ENCODE measurements at regions not wholly inside any gene's neighbourhood (a gene's known extent, or its start where the extent isn't known, plus 50 kb on each side); places are given as distances from the start of the nearest gene placed in this dataset.

DNA sequence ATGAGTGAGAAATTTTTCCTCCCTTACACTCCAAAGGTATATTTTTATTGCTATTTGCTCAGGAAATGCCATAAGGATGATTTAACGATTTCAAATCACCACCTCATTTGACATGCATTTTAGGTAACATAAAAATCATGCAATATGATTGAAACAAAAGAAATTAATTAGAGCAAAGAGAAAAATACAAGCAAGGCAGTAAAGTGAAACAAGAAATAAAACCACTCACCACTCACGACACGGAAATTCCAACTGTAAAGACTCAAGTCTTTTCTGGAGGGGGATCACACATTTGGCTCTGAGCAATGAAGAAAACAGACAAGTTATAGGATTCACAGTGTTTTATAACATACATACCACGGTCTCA lies 86.8 kb upstream of the ARHGAP29 start:
- H3K36me3 ChIP-seq (ENCODE audit: control insufficient read depth in 2 of 2, insufficient read depth in 1 of 2, low read length in 2 of 2) = no peaks in the 10 kb centered on the region
- ChIA-PET POLR2A (no interaction called here), CTCF (interaction anchor here (0.6 to 4.0 kb wide), 2 partner anchors 11 to 96 kb away, joined by 3 to 34 read pairs; no protein-coding TSS in a partner anchor)
- peaks cover 31% of the 10 kb centered on the region for H3K4me1 ChIP-seq (ENCODE audit: control insufficient read depth, insufficient read depth, low read length)
- H3K4me3 ChIP-seq (ENCODE audit: low read depth, low read length) = no peak overlapping the region
- H3K27ac ChIP-seq (ENCODE audit: extremely low read depth, low read depth, low read length) = no peak overlapping the region
- TF ChIP-seq TRIM28 (IDR thresholded peaks at IDR 0.05; ENCODE audit: borderline replicate concordance, low read length) (no peak), ZNF37A (tag by site-specific recombination; IDR thresholded peaks at IDR 0.05) (no peak), SP2 (tag by site-specific recombination; IDR thresholded peaks at IDR 0.05) (no peak), MYNN (tag by site-specific recombination; IDR thresholded peaks at IDR 0.05; ENCODE audit: borderline replicate concordance) (no peak), ZFP69B (tag by site-specific recombination; IDR thresholded peaks at IDR 0.05) (no peak), ZFHX2 (tag by site-specific recombination; conservative IDR thresholded peaks at IDR 0.05) (no peak), ZNF366 (tag by site-specific recombination; conservative IDR thresholded peaks at IDR 0.05) (0 out of 2 replicates have a peak, but pooled peaks have one; percentile 21), ZXDB (tag by site-specific recombination; IDR thresholded peaks at IDR 0.05) (no peak), WT1 (tag by site-specific recombination; IDR thresholded peaks at IDR 0.05) (peak; percentile 41; the same call in 1 of the 2 replicates), ZEB2 (tag by site-specific recombination; IDR thresholded peaks at IDR 0.05) (no peak), IKZF3 (tag by site-specific recombination; IDR thresholded peaks at IDR 0.05) (0 out of 2 replicates have a peak, but pooled peaks have one; percentile 43)
- TF ChIP-seq, protein P1, sequence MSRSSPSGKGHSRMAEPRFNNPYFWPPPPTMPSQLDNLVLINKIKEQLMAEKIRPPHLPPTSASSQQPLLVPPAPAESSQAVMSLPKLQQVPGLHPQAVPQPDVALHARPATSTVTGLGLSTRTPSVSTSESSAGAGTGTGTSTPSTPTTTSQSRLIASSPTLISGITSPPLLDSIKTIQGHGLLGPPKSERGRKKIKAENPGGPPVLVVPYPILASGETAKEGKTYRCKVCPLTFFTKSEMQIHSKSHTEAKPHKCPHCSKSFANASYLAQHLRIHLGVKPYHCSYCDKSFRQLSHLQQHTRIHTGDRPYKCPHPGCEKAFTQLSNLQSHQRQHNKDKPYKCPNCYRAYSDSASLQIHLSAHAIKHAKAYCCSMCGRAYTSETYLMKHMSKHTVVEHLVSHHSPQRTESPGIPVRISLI (tag by site-specific recombination; IDR thresholded peaks at IDR 0.05) = peak; percentile 12; the same call in 1 of the 2 replicates
- TF ChIP-seq, protein P2, sequence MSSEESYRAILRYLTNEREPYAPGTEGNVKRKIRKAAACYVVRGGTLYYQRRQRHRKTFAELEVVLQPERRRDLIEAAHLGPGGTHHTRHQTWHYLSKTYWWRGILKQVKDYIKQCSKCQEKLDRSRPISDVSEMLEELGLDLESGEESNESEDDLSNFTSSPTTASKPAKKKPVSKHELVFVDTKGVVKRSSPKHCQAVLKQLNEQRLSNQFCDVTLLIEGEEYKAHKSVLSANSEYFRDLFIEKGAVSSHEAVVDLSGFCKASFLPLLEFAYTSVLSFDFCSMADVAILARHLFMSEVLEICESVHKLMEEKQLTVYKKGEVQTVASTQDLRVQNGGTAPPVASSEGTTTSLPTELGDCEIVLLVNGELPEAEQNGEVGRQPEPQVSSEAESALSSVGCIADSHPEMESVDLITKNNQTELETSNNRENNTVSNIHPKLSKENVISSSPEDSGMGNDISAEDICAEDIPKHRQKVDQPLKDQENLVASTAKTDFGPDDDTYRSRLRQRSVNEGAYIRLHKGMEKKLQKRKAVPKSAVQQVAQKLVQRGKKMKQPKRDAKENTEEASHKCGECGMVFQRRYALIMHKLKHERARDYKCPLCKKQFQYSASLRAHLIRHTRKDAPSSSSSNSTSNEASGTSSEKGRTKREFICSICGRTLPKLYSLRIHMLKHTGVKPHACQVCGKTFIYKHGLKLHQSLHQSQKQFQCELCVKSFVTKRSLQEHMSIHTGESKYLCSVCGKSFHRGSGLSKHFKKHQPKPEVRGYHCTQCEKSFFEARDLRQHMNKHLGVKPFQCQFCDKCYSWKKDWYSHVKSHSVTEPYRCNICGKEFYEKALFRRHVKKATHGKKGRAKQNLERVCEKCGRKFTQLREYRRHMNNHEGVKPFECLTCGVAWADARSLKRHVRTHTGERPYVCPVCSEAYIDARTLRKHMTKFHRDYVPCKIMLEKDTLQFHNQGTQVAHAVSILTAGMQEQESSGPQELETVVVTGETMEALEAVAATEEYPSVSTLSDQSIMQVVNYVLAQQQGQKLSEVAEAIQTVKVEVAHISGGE (tag by site-specific recombination; conservative IDR thresholded peaks at IDR 0.05; ENCODE audit: low read depth) = no peak
- TF ChIP-seq, protein P3, sequence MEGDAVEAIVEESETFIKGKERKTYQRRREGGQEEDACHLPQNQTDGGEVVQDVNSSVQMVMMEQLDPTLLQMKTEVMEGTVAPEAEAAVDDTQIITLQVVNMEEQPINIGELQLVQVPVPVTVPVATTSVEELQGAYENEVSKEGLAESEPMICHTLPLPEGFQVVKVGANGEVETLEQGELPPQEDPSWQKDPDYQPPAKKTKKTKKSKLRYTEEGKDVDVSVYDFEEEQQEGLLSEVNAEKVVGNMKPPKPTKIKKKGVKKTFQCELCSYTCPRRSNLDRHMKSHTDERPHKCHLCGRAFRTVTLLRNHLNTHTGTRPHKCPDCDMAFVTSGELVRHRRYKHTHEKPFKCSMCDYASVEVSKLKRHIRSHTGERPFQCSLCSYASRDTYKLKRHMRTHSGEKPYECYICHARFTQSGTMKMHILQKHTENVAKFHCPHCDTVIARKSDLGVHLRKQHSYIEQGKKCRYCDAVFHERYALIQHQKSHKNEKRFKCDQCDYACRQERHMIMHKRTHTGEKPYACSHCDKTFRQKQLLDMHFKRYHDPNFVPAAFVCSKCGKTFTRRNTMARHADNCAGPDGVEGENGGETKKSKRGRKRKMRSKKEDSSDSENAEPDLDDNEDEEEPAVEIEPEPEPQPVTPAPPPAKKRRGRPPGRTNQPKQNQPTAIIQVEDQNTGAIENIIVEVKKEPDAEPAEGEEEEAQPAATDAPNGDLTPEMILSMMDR (tag by site-specific recombination; IDR thresholded peaks at IDR 0.05) = no peak
- TF ChIP-seq, protein P4, sequence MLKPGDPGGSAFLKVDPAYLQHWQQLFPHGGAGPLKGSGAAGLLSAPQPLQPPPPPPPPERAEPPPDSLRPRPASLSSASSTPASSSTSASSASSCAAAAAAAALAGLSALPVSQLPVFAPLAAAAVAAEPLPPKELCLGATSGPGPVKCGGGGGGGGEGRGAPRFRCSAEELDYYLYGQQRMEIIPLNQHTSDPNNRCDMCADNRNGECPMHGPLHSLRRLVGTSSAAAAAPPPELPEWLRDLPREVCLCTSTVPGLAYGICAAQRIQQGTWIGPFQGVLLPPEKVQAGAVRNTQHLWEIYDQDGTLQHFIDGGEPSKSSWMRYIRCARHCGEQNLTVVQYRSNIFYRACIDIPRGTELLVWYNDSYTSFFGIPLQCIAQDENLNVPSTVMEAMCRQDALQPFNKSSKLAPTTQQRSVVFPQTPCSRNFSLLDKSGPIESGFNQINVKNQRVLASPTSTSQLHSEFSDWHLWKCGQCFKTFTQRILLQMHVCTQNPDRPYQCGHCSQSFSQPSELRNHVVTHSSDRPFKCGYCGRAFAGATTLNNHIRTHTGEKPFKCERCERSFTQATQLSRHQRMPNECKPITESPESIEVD (tag by site-specific recombination; IDR thresholded peaks at IDR 0.05) = peak; percentile 60; the same call in 1 of the 2 replicates
- TF ChIP-seq, protein P5, sequence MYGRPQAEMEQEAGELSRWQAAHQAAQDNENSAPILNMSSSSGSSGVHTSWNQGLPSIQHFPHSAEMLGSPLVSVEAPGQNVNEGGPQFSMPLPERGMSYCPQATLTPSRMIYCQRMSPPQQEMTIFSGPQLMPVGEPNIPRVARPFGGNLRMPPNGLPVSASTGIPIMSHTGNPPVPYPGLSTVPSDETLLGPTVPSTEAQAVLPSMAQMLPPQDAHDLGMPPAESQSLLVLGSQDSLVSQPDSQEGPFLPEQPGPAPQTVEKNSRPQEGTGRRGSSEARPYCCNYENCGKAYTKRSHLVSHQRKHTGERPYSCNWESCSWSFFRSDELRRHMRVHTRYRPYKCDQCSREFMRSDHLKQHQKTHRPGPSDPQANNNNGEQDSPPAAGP (tag by site-specific recombination; IDR thresholded peaks at IDR 0.05) = no peak
- H3K9me3 ChIP-seq (ENCODE audit: control insufficient read depth, insufficient read depth, low read depth, low read length) = no peaks in the 10 kb centered on the region

Data from HEK293 (cell line).